ENCODE measurements at regions not wholly inside any gene's neighbourhood (a gene's known extent, or its start where the extent isn't known, plus 50 kb on each side); places are given as distances from the start of the nearest gene placed in this dataset.

DNA sequence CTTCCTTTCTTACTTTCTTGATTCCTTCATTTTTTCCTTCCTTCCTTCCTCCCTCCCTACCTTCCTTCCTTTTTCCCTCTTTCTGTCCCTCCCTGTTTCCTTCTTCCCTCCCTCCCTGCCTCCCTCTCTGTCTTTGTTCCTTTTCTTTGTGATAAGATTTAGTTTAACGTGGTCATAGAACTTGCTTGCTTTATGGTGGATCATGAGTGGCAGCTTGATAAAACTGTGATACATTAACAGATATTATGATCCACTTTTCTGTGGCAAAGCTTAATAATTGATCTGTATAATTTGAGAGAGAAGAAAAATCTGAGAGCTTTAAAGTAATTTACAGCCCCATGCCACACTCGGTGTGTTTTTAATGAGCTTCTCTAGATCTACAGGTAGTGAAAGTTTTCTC is 280.5 kb downstream of the RNF144B start:
- WGBS, 2 experiments (ENCODE audit: extremely low coverage in 2 of 2, insufficient read length in 1 of 2): no CpG with 5 or more reads among the region's 2 CpGs
- in situ Hi-C loops (cut with MboI; ENCODE audit: low sequenced_read_pairs): no loop called here
- no peak overlapping the region for H2BK20ac ChIP-seq (ENCODE audit: low read depth, low read length)

More for the DNA sequence above, 280.5 kb downstream of the RNF144B start:
- H2BK15ac ChIP-seq (ENCODE audit: low read depth, low read length): no peak overlapping the region
- DNase-seq (no peak), ATAC-seq (ENCODE audit: low read depth) (no peak)
- no peak overlapping the region for H2AK5ac ChIP-seq (ENCODE audit: low read depth, low read length)
- H2BK5ac ChIP-seq (ENCODE audit: low read depth, low read length, poor library complexity, severe bottlenecking): no peak overlapping the region
- H2AFZ ChIP-seq (replicated peaks; ENCODE audit: low read length, poor library complexity): no peak overlapping the region
- no peak overlapping the region for H3K27ac ChIP-seq (ENCODE audit: insufficient read depth, low read length)
- TF ChIP-seq, protein P1, sequence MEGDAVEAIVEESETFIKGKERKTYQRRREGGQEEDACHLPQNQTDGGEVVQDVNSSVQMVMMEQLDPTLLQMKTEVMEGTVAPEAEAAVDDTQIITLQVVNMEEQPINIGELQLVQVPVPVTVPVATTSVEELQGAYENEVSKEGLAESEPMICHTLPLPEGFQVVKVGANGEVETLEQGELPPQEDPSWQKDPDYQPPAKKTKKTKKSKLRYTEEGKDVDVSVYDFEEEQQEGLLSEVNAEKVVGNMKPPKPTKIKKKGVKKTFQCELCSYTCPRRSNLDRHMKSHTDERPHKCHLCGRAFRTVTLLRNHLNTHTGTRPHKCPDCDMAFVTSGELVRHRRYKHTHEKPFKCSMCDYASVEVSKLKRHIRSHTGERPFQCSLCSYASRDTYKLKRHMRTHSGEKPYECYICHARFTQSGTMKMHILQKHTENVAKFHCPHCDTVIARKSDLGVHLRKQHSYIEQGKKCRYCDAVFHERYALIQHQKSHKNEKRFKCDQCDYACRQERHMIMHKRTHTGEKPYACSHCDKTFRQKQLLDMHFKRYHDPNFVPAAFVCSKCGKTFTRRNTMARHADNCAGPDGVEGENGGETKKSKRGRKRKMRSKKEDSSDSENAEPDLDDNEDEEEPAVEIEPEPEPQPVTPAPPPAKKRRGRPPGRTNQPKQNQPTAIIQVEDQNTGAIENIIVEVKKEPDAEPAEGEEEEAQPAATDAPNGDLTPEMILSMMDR (conservative IDR thresholded peaks at IDR 0.05; ENCODE audit: low read depth, low read length): no peak
- no peak for TF ChIP-seq CEBPB (IDR thresholded peaks at IDR 0.05; ENCODE audit: low read depth, low read length)
- TF ChIP-seq MAZ (IDR thresholded peaks at IDR 0.05; ENCODE audit: borderline replicate concordance, low read depth, low read length): no peak
- TF ChIP-seq, protein P2, sequence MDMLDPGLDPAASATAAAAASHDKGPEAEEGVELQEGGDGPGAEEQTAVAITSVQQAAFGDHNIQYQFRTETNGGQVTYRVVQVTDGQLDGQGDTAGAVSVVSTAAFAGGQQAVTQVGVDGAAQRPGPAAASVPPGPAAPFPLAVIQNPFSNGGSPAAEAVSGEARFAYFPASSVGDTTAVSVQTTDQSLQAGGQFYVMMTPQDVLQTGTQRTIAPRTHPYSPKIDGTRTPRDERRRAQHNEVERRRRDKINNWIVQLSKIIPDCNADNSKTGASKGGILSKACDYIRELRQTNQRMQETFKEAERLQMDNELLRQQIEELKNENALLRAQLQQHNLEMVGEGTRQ (IDR thresholded peaks at IDR 0.05; ENCODE audit: low read depth, low read length): no peak
- no peak for TF ChIP-seq NFE2L2 (IDR thresholded peaks at IDR 0.05; ENCODE audit: low read depth, low read length)
- no peak for TF ChIP-seq SMC3 (IDR thresholded peaks at IDR 0.05; ENCODE audit: low read depth, low read length)
- TF ChIP-seq BHLHE40 (IDR thresholded peaks at IDR 0.05; ENCODE audit: low read depth, low read length): no peak
- TF ChIP-seq FOS (IDR thresholded peaks at IDR 0.05; ENCODE audit: low read depth, low read length): no peak
- no peak for TF ChIP-seq POLR2A (IDR thresholded peaks at IDR 0.05; ENCODE audit: low read depth, low read length)
- TF ChIP-seq ELK1 (IDR thresholded peaks at IDR 0.05; ENCODE audit: borderline replicate concordance, low read depth, low read length): no peak
- H3K9me1 ChIP-seq (ENCODE audit: insufficient read depth, low read length): no peaks in the 10 kb centered on the region
- H3K4ac ChIP-seq (ENCODE audit: low read depth, low read length): no peak overlapping the region
- no peak overlapping the region for H3K14ac ChIP-seq (replicated peaks; ENCODE audit: low read depth, low read length)
- no peaks in the 10 kb centered on the region for H3K79me1 ChIP-seq (ENCODE audit: low read depth in 1 of 2, low read length in 2 of 2)
- H2BK120ac ChIP-seq (ENCODE audit: low read depth, low read length): no peak overlapping the region
- H2AK9ac ChIP-seq (replicated peaks; ENCODE audit: low read depth, low read length, poor library complexity): no peak overlapping the region
- BruUV-seq (replicated peaks): no TSS peak
- no peak overlapping the region for H3K4me3 ChIP-seq (ENCODE audit: insufficient read depth, low read depth, low read length)
- H3K27me3 ChIP-seq (ENCODE audit: control insufficient read depth, insufficient read depth, low read length): no peaks in the 10 kb centered on the region
- no peak overlapping the region for H3K23ac ChIP-seq (ENCODE audit: low read depth, low read length)
- no peak overlapping the region for H4K8ac ChIP-seq (ENCODE audit: low read depth in 2 of 2, low read length in 2 of 2)
- H3K4me1 ChIP-seq (ENCODE audit: control insufficient read depth, insufficient read depth, low read length): no peaks in the 10 kb centered on the region
- H3K9me3 ChIP-seq (ENCODE audit: control insufficient read depth, insufficient read depth, low read length): no peaks in the 10 kb centered on the region
- H4K91ac ChIP-seq (ENCODE audit: insufficient read depth, low read depth, low read length): no peak overlapping the region
- H4K20me1 ChIP-seq (ENCODE audit: insufficient read depth, low read length): no peaks in the 10 kb centered on the region
- H3K18ac ChIP-seq (ENCODE audit: low read depth, low read length): no peak overlapping the region
- H4K5ac ChIP-seq (ENCODE audit: low read depth, low read length): no peak overlapping the region
- ChIA-PET CTCF (no interaction called here), POLR2A (ENCODE audit: unreplicated experiment) (no interaction called here)
- H3K4me2 ChIP-seq (ENCODE audit: low read depth, low read length): no peak overlapping the region
- H3K9ac ChIP-seq (ENCODE audit: low read depth, low read length): no peak overlapping the region
- intact Hi-C loops (cut with micrococcal nuclease) (no loop called here), dilution Hi-C loops (cut with HindIII; ENCODE audit: low sequenced_read_pairs, unreplicated experiment) (no loop called here)
- H3K56ac ChIP-seq (ENCODE audit: extremely low read depth, insufficient read depth, low read length): no peak overlapping the region
- no peaks in the 10 kb centered on the region for H3K36me3 ChIP-seq (ENCODE audit: control insufficient read depth, insufficient read depth, low read length)

Measured in IMR-90 (cell line).